ENCODE measurements at regions not wholly inside any gene's neighbourhood (a gene's known extent, or its start where the extent isn't known, plus 50 kb on each side); places are given as distances from the start of the nearest gene placed in this dataset.

GRCh38 chr12:73308079-73308478 lies 1035.9 kb downstream of the TRHDE start:
- Histone ChIP-seq H3K4me3 (ENCODE audit: low read length) (no peak overlapping the region), H4K20me1 (ENCODE audit: insufficient read depth) (no peaks in the 10 kb centered on the region), H2AFZ (ENCODE audit: low read depth, low read length) (no peak overlapping the region), H3K4me2 (ENCODE audit: low read length) (no peak overlapping the region), H3K27ac (ENCODE audit: low read length) (no peak overlapping the region), H3K79me2 (replicated peaks; ENCODE audit: insufficient read depth, low read length) (no peaks in the 10 kb centered on the region), H3K36me3 (ENCODE audit: insufficient read depth, low read length) (no peaks in the 10 kb centered on the region), H3F3A (ENCODE audit: insufficient read depth, low read length, poor library complexity, severe bottlenecking) (no peaks in the 10 kb centered on the region), H3K9me3 (ENCODE audit: low read length) (no peaks in the 10 kb centered on the region), H3K9ac (ENCODE audit: low read length) (no peak overlapping the region), H3K27me3 (ENCODE audit: insufficient read depth, low read depth, low read length) (no peaks in the 10 kb centered on the region), H3K9me2 (ENCODE audit: insufficient read depth, low read length) (no peaks in the 10 kb centered on the region)
- TF ChIP-seq MXI1 (conservative IDR thresholded peaks at IDR 0.05; ENCODE audit: poor library complexity, severe bottlenecking) (no peak), EP300 (conservative IDR thresholded peaks at IDR 0.05; ENCODE audit: poor library complexity, severe bottlenecking) (no peak), TAF1 (IDR thresholded peaks at IDR 0.05; ENCODE audit: low read depth) (no peak), REST (IDR thresholded peaks at IDR 0.05; ENCODE audit: borderline replicate concordance) (no peak), SMC3 (conservative IDR thresholded peaks at IDR 0.05; ENCODE audit: poor library complexity) (no peak), EZH2 (IDR thresholded peaks at IDR 0.05; ENCODE audit: borderline replicate concordance, insufficient read depth, low read length, poor library complexity, severe bottlenecking) (no peak), POLR2AphosphoS5 (IDR thresholded peaks at IDR 0.05) (no peak), CTCF (IDR thresholded peaks at IDR 0.05; ENCODE audit: poor library complexity, severe bottlenecking) (no peak), RAD21 (conservative IDR thresholded peaks at IDR 0.05) (no peak)

- Histone ChIP-seq H3F3A (ENCODE audit: insufficient read depth, low read length, poor library complexity, severe bottlenecking) (no peaks in the 10 kb centered on the region), H3K27me3 (ENCODE audit: insufficient read depth, low read depth, low read length) (no peaks in the 10 kb centered on the region), H2AFZ (ENCODE audit: low read depth, low read length) (no peak overlapping the region), H3K9me2 (ENCODE audit: insufficient read depth, low read length) (no peaks in the 10 kb centered on the region), H3K9ac (ENCODE audit: low read length) (no peak overlapping the region), H3K36me3 (ENCODE audit: insufficient read depth, low read length) (no peaks in the 10 kb centered on the region), H3K9me3 (ENCODE audit: low read length) (no peaks in the 10 kb centered on the region), H3K27ac (ENCODE audit: low read length) (no peak overlapping the region), H3K4me3 (ENCODE audit: low read length) (no peak overlapping the region), H3K79me2 (replicated peaks; ENCODE audit: insufficient read depth, low read length) (no peaks in the 10 kb centered on the region), H3K4me2 (ENCODE audit: low read length) (no peak overlapping the region), H4K20me1 (ENCODE audit: insufficient read depth) (no peaks in the 10 kb centered on the region)
- no peak for TF ChIP-seq EP300 (conservative IDR thresholded peaks at IDR 0.05; ENCODE audit: poor library complexity, severe bottlenecking)
- TF ChIP-seq EZH2 (IDR thresholded peaks at IDR 0.05; ENCODE audit: borderline replicate concordance, insufficient read depth, low read length, poor library complexity, severe bottlenecking), result no peak
- no peak for TF ChIP-seq SMC3 (conservative IDR thresholded peaks at IDR 0.05; ENCODE audit: poor library complexity)
- no peak for TF ChIP-seq RAD21 (conservative IDR thresholded peaks at IDR 0.05)
- TF ChIP-seq REST (IDR thresholded peaks at IDR 0.05; ENCODE audit: borderline replicate concordance), result no peak
- TF ChIP-seq TAF1 (IDR thresholded peaks at IDR 0.05; ENCODE audit: low read depth), result no peak
- no peak for TF ChIP-seq POLR2AphosphoS5 (IDR thresholded peaks at IDR 0.05)
- TF ChIP-seq MXI1 (conservative IDR thresholded peaks at IDR 0.05; ENCODE audit: poor library complexity, severe bottlenecking), result no peak
- TF ChIP-seq CTCF (IDR thresholded peaks at IDR 0.05; ENCODE audit: poor library complexity, severe bottlenecking), result no peak
Observed at GRCh38 chr12:73308747-73309146, 1036.6 kb downstream of the TRHDE start.

Data from neural cell (in vitro differentiated cells).